Kidney (tissue), 13 donors: ENCODE measurements at regions not wholly inside any gene's neighbourhood (a gene's known extent, or its start where the extent isn't known, plus 50 kb on each side); places are given as distances from the start of the nearest gene placed in this dataset.
"Not testable (repeated sequence)": the region's sequence is repeated elsewhere in the genome, so short reads cannot be mapped to it uniquely, and the experiment has no call there.

Experiments used
- DNase-seq, 5 donors: peaks; one replicate each; pipeline ENCODE4 v3.0.0-alpha.2; 2013 to 2020
- FAIRE-seq: peaks from 2 replicates; lab custom pipeline; 2012; peaks lifted over from hg19 to GRCh38; lab: Jason Lieb, UNC
- H3K27ac ChIP-seq, 2 donors: one replicate each; pipeline ENCODE4 v1.7.0; 2013; ENCODE audit warnings: low read depth in 2 of 2, low read length in 2 of 2, inconsistent platforms in 1 of 2
- H3K27me3 ChIP-seq: one replicate; pipeline ENCODE4 v1.7.1; 2013; ENCODE audit warnings: low read length, inconsistent platforms; ENCODE audit not compliant: control insufficient read depth, insufficient read depth
- H3K36me3 ChIP-seq, 3 donors: one replicate each; pipeline versions ENCODE4 v1.7.0 to v1.7.1; 2013; ENCODE audit warnings: low read length in 3 of 3, control low read depth in 1 of 3, inconsistent platforms in 1 of 3; ENCODE audit not compliant: insufficient read depth in 3 of 3, control insufficient read depth in 2 of 3
- H3K4me1 ChIP-seq, 3 donors: one replicate each; pipeline versions ENCODE4 v1.7.0 to v1.7.1; 2013; ENCODE audit warnings: low read length in 3 of 3, inconsistent platforms in 1 of 3, low read depth in 1 of 3; ENCODE audit not compliant: control insufficient read depth in 2 of 3, insufficient read depth in 2 of 3
- H3K4me3 ChIP-seq, 3 donors: one replicate each; pipeline versions ENCODE4 v1.7.0 to v1.8.1; 2013; ENCODE audit warnings: low read length in 3 of 3, control low read depth in 1 of 3, inconsistent platforms in 1 of 3
- H3K9ac ChIP-seq, 3 donors: one replicate each; pipeline versions ENCODE4 v1.7.0 to v1.7.1; 2013; ENCODE audit warnings: low read length in 3 of 3, control low read depth in 1 of 3, inconsistent platforms in 1 of 3
- H3K9me3 ChIP-seq, 3 donors: one replicate each; pipeline versions ENCODE4 v1.7.0 to v1.7.1; 2013; ENCODE audit warnings: low read length in 3 of 3, control low read depth in 1 of 3, inconsistent platforms in 1 of 3; ENCODE audit not compliant: control insufficient read depth in 2 of 3, insufficient read depth in 1 of 3
- intact Hi-C: fragments of 100-400 bp; cut with DNase I; formaldehyde crosslinking; loops from one replicate; pipeline ENCODE4 v1.11.1; 2022
- TF ChIP-seq, protein P1 (sequence below): IDR thresholded peaks from 3 replicates; pipeline ENCODE4 v1.5.1; 2012; ENCODE audit warnings: mild to moderate bottlenecking, moderate library complexity, borderline replicate concordance; ENCODE audit not compliant: insufficient read depth; ENCODE audit errors: extremely low read depth
- donor health status: control.
- donor health status: control.
- donor health status: control.
- donor health status: control.
- donor health status: control.
- donor health status: DM: yes; HTN: yes; CAD: no.
- donor health status: Normal renal cell carcinoma (clear cell type).

DNA sequence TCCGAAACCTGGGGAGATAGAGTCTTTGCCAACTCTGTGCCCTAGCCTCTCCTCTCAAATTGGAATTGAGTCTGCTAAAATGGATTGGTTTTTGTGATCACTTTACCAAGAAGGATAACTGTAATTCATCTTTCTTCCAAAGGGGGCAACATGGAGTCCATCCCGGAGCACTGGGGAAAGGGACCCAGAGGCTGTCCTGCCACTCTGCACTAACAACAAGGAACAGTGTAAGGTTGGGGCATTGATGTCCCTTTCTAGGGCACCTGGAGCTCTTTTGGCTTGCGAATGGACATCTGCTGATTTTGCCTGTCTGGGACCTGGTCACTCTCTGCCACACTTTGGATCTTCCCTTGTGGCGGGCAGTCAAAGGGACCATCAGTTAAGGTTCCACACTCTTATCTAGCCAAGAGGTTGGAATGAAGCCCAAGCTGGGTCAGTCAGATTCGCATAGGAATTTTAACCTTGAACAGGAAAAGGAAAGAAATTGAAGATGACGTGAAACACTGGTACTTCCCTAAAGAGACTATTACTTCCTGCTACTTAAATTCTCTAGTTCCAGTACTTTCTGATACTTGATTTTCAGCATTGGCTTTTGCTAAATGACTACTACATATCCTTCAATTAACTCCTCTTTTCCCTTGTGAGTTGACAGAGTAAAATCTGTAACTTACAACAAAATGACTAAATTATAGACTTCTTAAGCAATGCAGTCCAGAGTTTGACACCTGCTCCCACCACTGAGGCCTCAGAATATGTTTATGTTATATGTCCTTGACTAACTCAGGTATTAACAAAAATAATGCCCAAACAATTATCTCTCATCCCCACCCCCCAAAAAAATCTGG, 64.7 kb upstream of the KLF7 start:
- no peaks in the 10 kb centered on the region for H3K36me3 ChIP-seq
- H3K27me3 ChIP-seq = no peaks in the 10 kb centered on the region
- H3K27ac ChIP-seq = no peak overlapping the region
- H3K4me1 ChIP-seq = peaks cover 0 to 6% (median 5%) of the 10 kb centered on the region in 3 donors
- no peak for DNase-seq
- no peak overlapping the region for H3K4me3 ChIP-seq
- no peak for FAIRE-seq
- intact Hi-C loops = no loop called here
- H3K9ac ChIP-seq = no peak overlapping the region
- TF ChIP-seq, protein P1, sequence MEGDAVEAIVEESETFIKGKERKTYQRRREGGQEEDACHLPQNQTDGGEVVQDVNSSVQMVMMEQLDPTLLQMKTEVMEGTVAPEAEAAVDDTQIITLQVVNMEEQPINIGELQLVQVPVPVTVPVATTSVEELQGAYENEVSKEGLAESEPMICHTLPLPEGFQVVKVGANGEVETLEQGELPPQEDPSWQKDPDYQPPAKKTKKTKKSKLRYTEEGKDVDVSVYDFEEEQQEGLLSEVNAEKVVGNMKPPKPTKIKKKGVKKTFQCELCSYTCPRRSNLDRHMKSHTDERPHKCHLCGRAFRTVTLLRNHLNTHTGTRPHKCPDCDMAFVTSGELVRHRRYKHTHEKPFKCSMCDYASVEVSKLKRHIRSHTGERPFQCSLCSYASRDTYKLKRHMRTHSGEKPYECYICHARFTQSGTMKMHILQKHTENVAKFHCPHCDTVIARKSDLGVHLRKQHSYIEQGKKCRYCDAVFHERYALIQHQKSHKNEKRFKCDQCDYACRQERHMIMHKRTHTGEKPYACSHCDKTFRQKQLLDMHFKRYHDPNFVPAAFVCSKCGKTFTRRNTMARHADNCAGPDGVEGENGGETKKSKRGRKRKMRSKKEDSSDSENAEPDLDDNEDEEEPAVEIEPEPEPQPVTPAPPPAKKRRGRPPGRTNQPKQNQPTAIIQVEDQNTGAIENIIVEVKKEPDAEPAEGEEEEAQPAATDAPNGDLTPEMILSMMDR = peak; percentile 20
- no peaks in the 10 kb centered on the region for H3K9me3 ChIP-seq

- no peaks in the 10 kb centered on the region for H3K9me3 ChIP-seq
- FAIRE-seq = no peak
- no peak overlapping the region for H3K27ac ChIP-seq
- H3K4me1 ChIP-seq = peaks cover 0 to 6% (median 5%) of the 10 kb centered on the region in 3 donors
- DNase-seq = no peak
- no peak overlapping the region for H3K9ac ChIP-seq
- H3K36me3 ChIP-seq = no peaks in the 10 kb centered on the region
- H3K27me3 ChIP-seq = no peaks in the 10 kb centered on the region
- H3K4me3 ChIP-seq = no peak overlapping the region
- intact Hi-C loops = no loop called here
- TF ChIP-seq, protein P1 = no peak
Observed at GRCh38 chr2:207231106-207231865, 65.5 kb upstream of the KLF7 start.

- FAIRE-seq (no peak), DNase-seq (no peak)
- TF ChIP-seq, protein P1 = no peak
- Histone ChIP-seq H3K27ac (no peak overlapping the region), H3K9me3 (no peaks in the 10 kb centered on the region), H3K4me1 (peaks cover 0 to 6% (median under 1%) of the 10 kb centered on the region in 3 donors), H3K9ac (no peak overlapping the region), H3K27me3 (no peaks in the 10 kb centered on the region), H3K36me3 (no peaks in the 10 kb centered on the region), H3K4me3 (no peak overlapping the region)
- intact Hi-C loops = no loop called here
Observed at GRCh38 chr2:207231967-207232366, 66.2 kb upstream of the KLF7 start.

- DNase-seq, intact Hi-C loops, FAIRE-seq: not testable (repeated sequence)
Observed at GRCh38 chr2:207233141-207233540, 67.4 kb upstream of the KLF7 start.

More at GRCh38 chr2:207233141-207233540, 67.4 kb upstream of the KLF7 start:
- H3K27me3 ChIP-seq, H3K36me3 ChIP-seq, H3K4me3 ChIP-seq, H3K4me1 ChIP-seq, H3K27ac ChIP-seq, H3K9ac ChIP-seq, H3K9me3 ChIP-seq: not testable (repeated sequence)
